ENCODE measurements at regions not wholly inside any gene's neighbourhood (a gene's known extent, or its start where the extent isn't known, plus 50 kb on each side); places are given as distances from the start of the nearest gene placed in this dataset.

- no peak for TF ChIP-seq CTCF (IDR thresholded peaks at IDR 0.05; ENCODE audit: low read depth, low read length)
- no peak overlapping the region for H3K4me3 ChIP-seq (ENCODE audit: low read depth, low read length)
Measured at GRCh38 chr1:199629624-199630023, 397.9 kb upstream of the NR5A2 start.

- no peak overlapping the region for H3K4me3 ChIP-seq (ENCODE audit: low read depth, low read length)
- no peak for TF ChIP-seq CTCF (IDR thresholded peaks at IDR 0.05; ENCODE audit: low read depth, low read length)
Measured at GRCh38 chr1:199639453-199639852, 388.1 kb upstream of the NR5A2 start.

- no peak for TF ChIP-seq CTCF (IDR thresholded peaks at IDR 0.05; ENCODE audit: low read depth, low read length)
- H3K4me3 ChIP-seq (ENCODE audit: low read depth, low read length) = no peak overlapping the region
Measured at GRCh38 chr1:199641531-199641930, 386.0 kb upstream of the NR5A2 start.

GRCh38 chr1:199644912-199645311 is 382.6 kb upstream of the NR5A2 start:
- no peak overlapping the region for H3K4me3 ChIP-seq (ENCODE audit: low read depth, low read length)
- TF ChIP-seq CTCF (IDR thresholded peaks at IDR 0.05; ENCODE audit: low read depth, low read length) = no peak

- TF ChIP-seq CTCF (IDR thresholded peaks at IDR 0.05; ENCODE audit: low read depth, low read length) = no peak
- H3K4me3 ChIP-seq (ENCODE audit: low read depth, low read length) = no peak overlapping the region
Measured at GRCh38 chr1:199646761-199647160, 380.7 kb upstream of the NR5A2 start.

GRCh38 chr1:199657449-199657848 is 370.1 kb upstream of the NR5A2 start:
- TF ChIP-seq CTCF (IDR thresholded peaks at IDR 0.05; ENCODE audit: low read depth, low read length) = no peak
- H3K4me3 ChIP-seq (ENCODE audit: low read depth, low read length) = no peak overlapping the region

- no peak for TF ChIP-seq CTCF (IDR thresholded peaks at IDR 0.05; ENCODE audit: low read depth, low read length)
Measured at GRCh38 chr1:199660071-199660470, 367.4 kb upstream of the NR5A2 start.

More at GRCh38 chr1:199660071-199660470, 367.4 kb upstream of the NR5A2 start:
- H3K4me3 ChIP-seq (ENCODE audit: low read depth, low read length) = no peak overlapping the region
